Smooth muscle cell of the brain vasculature (primary cell): ENCODE measurements at regions not wholly inside any gene's neighbourhood (a gene's known extent, or its start where the extent isn't known, plus 50 kb on each side); places are given as distances from the start of the nearest gene placed in this dataset.
"Not testable (repeated sequence)": the region's sequence is repeated elsewhere in the genome, so short reads cannot be mapped to it uniquely, and the experiment has no call there.

ENCODE experiments used
- DNase-seq: peaks from one replicate; pipeline ENCODE4 v3.0.0-alpha.2; 2012; ENCODE audit warnings: low read depth, low spot score

- no peak for DNase-seq
Observed at GRCh38 chr5:118196229-118196628, 792.1 kb downstream of the DTWD2 start.

- no peak for DNase-seq
Observed at GRCh38 chr5:118195211-118195610, 793.1 kb downstream of the DTWD2 start.

- DNase-seq, result no peak
Observed at GRCh38 chr5:118193194-118193905, 795.0 kb downstream of the DTWD2 start.

GRCh38 chr5:118185018-118185417 is 803.3 kb downstream of the DTWD2 start:
- DNase-seq, result no peak

GRCh38 chr5:118176146-118176545 is 812.2 kb downstream of the DTWD2 start:
- no peak for DNase-seq

GRCh38 chr5:118174671-118175070 is 813.7 kb downstream of the DTWD2 start:
- DNase-seq, result no peak

- no peak for DNase-seq
Observed at GRCh38 chr5:118173340-118173739, 815.0 kb downstream of the DTWD2 start.

GRCh38 chr5:118165619-118166018 is 822.7 kb downstream of the DTWD2 start:
- DNase-seq, result no peak

- no peak for DNase-seq
Observed at GRCh38 chr5:118156181-118156580, 832.2 kb downstream of the DTWD2 start.

- DNase-seq, result no peak
Observed at GRCh38 chr5:118146824-118147223, 841.5 kb downstream of the DTWD2 start.

- DNase-seq, result no peak
Observed at GRCh38 chr5:118144540-118144939, 843.8 kb downstream of the DTWD2 start.

GRCh38 chr5:118139361-118139760 is 849.0 kb downstream of the DTWD2 start:
- DNase-seq, result no peak

- no peak for DNase-seq
Observed at GRCh38 chr5:118126159-118126558, 862.2 kb downstream of the DTWD2 start.

- no peak for DNase-seq
Observed at GRCh38 chr5:118125687-118126086, 862.7 kb downstream of the DTWD2 start.

- no peak for DNase-seq
Observed at GRCh38 chr5:118121258-118121657, 867.1 kb downstream of the DTWD2 start.

- no peak for DNase-seq
Observed at GRCh38 chr5:118115791-118116190, 872.6 kb downstream of the DTWD2 start.

- DNase-seq, result no peak
Observed at GRCh38 chr5:118111956-118112355, 876.4 kb downstream of the DTWD2 start.

GRCh38 chr5:118107246-118107645 is 881.1 kb downstream of the DTWD2 start:
- DNase-seq, result not testable (repeated sequence)

- no peak for DNase-seq
Observed at GRCh38 chr5:118098716-118099115, 889.6 kb downstream of the DTWD2 start.

GRCh38 chr5:118095115-118095514 is 893.2 kb downstream of the DTWD2 start:
- no peak for DNase-seq

GRCh38 chr5:118088448-118088847 is 899.9 kb downstream of the DTWD2 start:
- DNase-seq, result no peak

GRCh38 chr5:118076490-118076889 is 911.9 kb downstream of the DTWD2 start:
- DNase-seq, result no peak

GRCh38 chr5:118070041-118070440 is 918.3 kb downstream of the DTWD2 start:
- no peak for DNase-seq

- no peak for DNase-seq
Observed at GRCh38 chr5:118069452-118069851, 918.9 kb downstream of the DTWD2 start.
